Kidney epithelial cell (primary cell): ENCODE measurements at regions not wholly inside any gene's neighbourhood (a gene's known extent, or its start where the extent isn't known, plus 50 kb on each side); places are given as distances from the start of the nearest gene placed in this dataset.

Experiments used
- DNase-seq: peaks from one replicate; pipeline ENCODE4 v3.0.0-alpha.2; 2010; ENCODE audit warnings: low read depth
- H3K27me3 ChIP-seq: 2 replicates; pipeline ENCODE4 v1.6.0; 2011; ENCODE audit warnings: low read length; ENCODE audit not compliant: control insufficient read depth, insufficient read depth
- H3K36me3 ChIP-seq: 2 replicates; pipeline ENCODE4 v1.5.1; 2011; ENCODE audit warnings: low read length; ENCODE audit not compliant: control insufficient read depth, insufficient read depth
- H3K4me3 ChIP-seq: 2 replicates; pipeline ENCODE4 v1.5.1; 2011; ENCODE audit warnings: low read depth, mild to moderate bottlenecking, control low read depth, low read length
- CTCF ChIP-seq: IDR thresholded peaks from 2 replicates; pipeline ENCODE4 v1.5.1; 2011; ENCODE audit warnings: mild to moderate bottlenecking, moderate library complexity, low read length, control low read depth, inconsistent platforms; ENCODE audit not compliant: insufficient read depth, poor library complexity, severe bottlenecking

- H3K36me3 ChIP-seq: no peaks in the 10 kb centered on the region
- H3K4me3 ChIP-seq: no peak overlapping the region
- DNase-seq: no peak
- H3K27me3 ChIP-seq: no peaks in the 10 kb centered on the region
- no peak for TF ChIP-seq CTCF
These were observed 976.3 kb upstream of the RAG2 start for GRCh38 chr11:37574361-37574760.

DNA sequence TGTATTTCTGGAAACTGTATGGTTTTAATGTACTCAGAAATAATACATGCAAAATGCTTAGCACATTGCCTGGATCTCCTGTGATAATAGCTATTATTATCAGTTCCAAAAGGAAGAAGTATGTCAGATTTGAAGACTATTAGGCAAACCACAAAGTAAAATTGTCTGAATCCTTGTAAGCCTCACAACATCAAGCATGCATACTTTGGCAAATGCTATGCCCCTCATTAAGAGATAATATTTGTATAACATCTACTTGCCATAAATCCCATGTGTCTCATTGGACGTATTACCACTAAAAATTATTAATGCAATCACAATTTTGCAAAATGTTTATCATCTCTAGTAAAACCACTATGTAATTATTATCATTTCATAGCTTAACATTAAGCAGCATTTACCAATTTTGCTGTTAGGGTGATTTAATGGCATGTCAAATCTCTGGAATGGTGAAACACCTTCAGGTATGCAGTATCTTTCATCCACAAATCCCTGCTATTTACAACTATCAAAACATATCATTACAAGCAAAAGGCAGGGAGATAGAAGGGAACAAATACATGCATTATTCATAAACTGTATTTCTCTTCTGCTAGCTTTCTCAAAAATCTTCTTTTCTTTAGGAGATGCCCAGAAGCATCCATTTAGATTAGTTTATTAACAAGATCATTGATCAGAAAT, 974.6 kb upstream of the RAG2 start:
- Histone ChIP-seq H3K4me3 (no peak overlapping the region), H3K27me3 (no peaks in the 10 kb centered on the region), H3K36me3 (no peaks in the 10 kb centered on the region)
- DNase-seq: no peak
- no peak for TF ChIP-seq CTCF

DNA sequence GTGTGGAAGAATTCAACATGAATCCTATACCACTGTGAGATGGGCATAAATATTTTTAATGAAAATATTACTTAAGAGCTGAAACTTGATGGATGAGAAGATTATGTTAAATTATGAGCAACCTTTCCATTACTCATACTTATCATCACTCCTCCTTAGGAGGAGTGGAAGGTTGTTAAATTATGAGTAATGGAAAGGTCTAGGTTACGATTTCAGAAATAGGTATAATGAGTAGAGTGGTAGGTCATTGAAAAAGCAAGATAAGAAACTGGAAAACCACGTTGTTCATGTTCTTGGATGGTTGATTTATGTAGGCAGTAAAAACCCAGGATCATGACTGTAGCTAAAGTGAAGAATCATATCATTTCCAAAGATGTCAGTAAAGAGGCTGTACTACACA, 973.2 kb upstream of the RAG2 start:
- no peak overlapping the region for H3K4me3 ChIP-seq
- no peak for DNase-seq
- TF ChIP-seq CTCF: no peak
- H3K27me3 ChIP-seq: no peaks in the 10 kb centered on the region
- H3K36me3 ChIP-seq: no peaks in the 10 kb centered on the region

GRCh38 chr11:37560991-37561390, 963.0 kb upstream of the RAG2 start:
- no peak for TF ChIP-seq CTCF
- H3K4me3 ChIP-seq: no peak overlapping the region
- DNase-seq: no peak
- H3K27me3 ChIP-seq: no peaks in the 10 kb centered on the region
- H3K36me3 ChIP-seq: no peaks in the 10 kb centered on the region

- H3K4me3 ChIP-seq: no peak overlapping the region
- no peaks in the 10 kb centered on the region for H3K36me3 ChIP-seq
- H3K27me3 ChIP-seq: no peaks in the 10 kb centered on the region
- DNase-seq: peak; percentile 34
- TF ChIP-seq CTCF: no peak
These were observed 962.3 kb upstream of the RAG2 start for GRCh38 chr11:37560346-37560745.

DNA sequence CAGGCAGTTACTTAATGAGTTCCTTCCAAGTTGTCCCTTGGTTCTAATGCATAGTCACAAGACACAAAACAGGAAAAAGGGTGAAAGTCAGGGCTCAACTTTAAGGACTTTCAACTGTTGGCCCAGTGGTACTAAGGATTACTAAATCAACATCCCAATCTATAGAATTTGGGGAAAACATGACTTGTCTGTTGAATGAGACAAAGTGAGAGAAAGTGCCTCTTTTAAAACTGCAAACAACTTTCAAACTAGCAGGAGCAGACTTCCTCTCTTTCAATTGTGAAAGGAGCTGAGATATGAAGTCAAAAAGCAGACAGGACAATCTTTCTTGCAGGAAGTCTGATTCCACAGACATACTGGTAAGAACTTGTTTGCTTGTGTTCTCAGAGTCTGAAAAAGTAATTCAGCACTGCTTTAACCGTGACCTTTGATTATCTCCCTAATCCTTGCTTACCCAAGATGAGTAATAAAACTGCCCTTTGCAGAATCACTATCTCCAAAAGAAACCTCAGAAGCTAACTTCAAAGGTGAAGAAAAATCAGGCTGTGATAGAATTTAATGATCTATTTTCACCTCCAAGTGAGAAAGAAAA, 960.7 kb upstream of the RAG2 start:
- no peak for TF ChIP-seq CTCF
- no peaks in the 10 kb centered on the region for H3K27me3 ChIP-seq
- no peaks in the 10 kb centered on the region for H3K36me3 ChIP-seq
- no peak for DNase-seq
- H3K4me3 ChIP-seq: no peak overlapping the region
